Keratinocyte (primary cell): ENCODE measurements at regions not wholly inside any gene's neighbourhood (a gene's known extent, or its start where the extent isn't known, plus 50 kb on each side); places are given as distances from the start of the nearest gene placed in this dataset.

Experiments used
- EZH2 ChIP-seq: IDR thresholded peaks from one replicate; pipeline ENCODE4 v1.6.1; 2012; ENCODE audit warnings: inconsistent platforms, mild to moderate bottlenecking, low read length, moderate library complexity
- TF ChIP-seq, protein P1 (sequence below), 3 experiments: IDR thresholded peaks in 1 of 3; conservative IDR thresholded peaks in 1 of 3; optimal IDR thresholded peaks in 1 of 3; 2 replicates in 2 of 3; 3 replicates in 1 of 3; pipeline versions ENCODE3 to v1.5.1; 2011; ENCODE audit warnings: low read length in 3 of 3, mild to moderate bottlenecking in 3 of 3, moderate library complexity in 2 of 3, control low read depth in 1 of 3, inconsistent platforms in 1 of 3; ENCODE audit not compliant: insufficient read depth in 2 of 3; ENCODE audit errors: extremely low read depth in 1 of 3

DNA sequence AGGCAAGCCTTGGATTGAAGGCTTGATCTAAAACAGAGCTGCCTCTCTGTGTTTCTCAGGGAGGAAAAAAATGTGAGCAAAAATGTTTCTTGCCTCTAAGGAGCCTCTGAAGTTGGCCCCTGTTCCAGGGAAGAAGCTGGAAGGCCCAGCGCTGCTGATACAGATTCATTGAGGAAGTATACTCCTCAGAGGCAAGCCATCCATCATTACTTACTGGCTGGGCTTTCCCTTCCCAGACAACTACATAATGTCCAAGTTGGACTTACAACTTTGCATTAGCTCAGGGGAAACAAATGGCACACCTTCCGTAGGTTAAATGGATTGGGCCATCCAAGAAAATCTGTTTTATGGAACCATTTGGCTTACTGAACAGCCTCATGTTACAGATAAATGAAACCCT is 263.7 kb upstream of the SEL1L start:
- TF ChIP-seq, protein P1, sequence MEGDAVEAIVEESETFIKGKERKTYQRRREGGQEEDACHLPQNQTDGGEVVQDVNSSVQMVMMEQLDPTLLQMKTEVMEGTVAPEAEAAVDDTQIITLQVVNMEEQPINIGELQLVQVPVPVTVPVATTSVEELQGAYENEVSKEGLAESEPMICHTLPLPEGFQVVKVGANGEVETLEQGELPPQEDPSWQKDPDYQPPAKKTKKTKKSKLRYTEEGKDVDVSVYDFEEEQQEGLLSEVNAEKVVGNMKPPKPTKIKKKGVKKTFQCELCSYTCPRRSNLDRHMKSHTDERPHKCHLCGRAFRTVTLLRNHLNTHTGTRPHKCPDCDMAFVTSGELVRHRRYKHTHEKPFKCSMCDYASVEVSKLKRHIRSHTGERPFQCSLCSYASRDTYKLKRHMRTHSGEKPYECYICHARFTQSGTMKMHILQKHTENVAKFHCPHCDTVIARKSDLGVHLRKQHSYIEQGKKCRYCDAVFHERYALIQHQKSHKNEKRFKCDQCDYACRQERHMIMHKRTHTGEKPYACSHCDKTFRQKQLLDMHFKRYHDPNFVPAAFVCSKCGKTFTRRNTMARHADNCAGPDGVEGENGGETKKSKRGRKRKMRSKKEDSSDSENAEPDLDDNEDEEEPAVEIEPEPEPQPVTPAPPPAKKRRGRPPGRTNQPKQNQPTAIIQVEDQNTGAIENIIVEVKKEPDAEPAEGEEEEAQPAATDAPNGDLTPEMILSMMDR (optimal IDR thresholded peaks at IDR 0.05 in 1 of 3, IDR thresholded peaks at IDR 0.05 in 1 of 3, conservative IDR thresholded peaks at IDR 0.05 in 1 of 3; ENCODE audit: extremely low read depth in 1 of 3, insufficient read depth in 2 of 3, low read length in 3 of 3) = no peak
- no peak for TF ChIP-seq EZH2
